GM23248 (cell line): ENCODE measurements at regions not wholly inside any gene's neighbourhood (a gene's known extent, or its start where the extent isn't known, plus 50 kb on each side); places are given as distances from the start of the nearest gene placed in this dataset.
A peak's percentile ranks its signal among the peaks of the same experiment; 100 is the strongest.

ENCODE experiments used
- DNase-seq: peaks from one replicate; pipeline ENCODE4 v3.0.0-alpha.2; 2015
- H2AFZ ChIP-seq: fragments of 200-600 bp; sonication (generic); 2 replicates; pipeline ENCODE4 v1.6.1; 2016; ENCODE audit warnings: antibody characterized with exemption
- H3F3A ChIP-seq: fragments of 200-600 bp; sonication (generic); 2 replicates; pipeline ENCODE4 v1.6.1; 2016; ENCODE audit warnings: mild to moderate bottlenecking, antibody characterized with exemption, mixed run types; ENCODE audit not compliant: insufficient read depth
- H3K27ac ChIP-seq: fragments of 200-600 bp; sonication (generic); 2 replicates; pipeline ENCODE4 v1.5.1; 2016; ENCODE audit warnings: mild to moderate bottlenecking
- H3K27me3 ChIP-seq: fragments of 200-600 bp; sonication (generic); replicated peaks from 2 replicates; pipeline ENCODE4 v1.6.1; 2016; ENCODE audit warnings: mild to moderate bottlenecking; ENCODE audit not compliant: insufficient read depth
- H3K36me3 ChIP-seq: fragments of 200-600 bp; sonication (generic); 2 replicates; pipeline ENCODE4 v1.6.1; 2016; ENCODE audit warnings: low read depth, mild to moderate bottlenecking
- H3K4me1 ChIP-seq: fragments of 200-600 bp; sonication (generic); 2 replicates; pipeline ENCODE4 v1.6.1; 2016; ENCODE audit warnings: mild to moderate bottlenecking; ENCODE audit not compliant: insufficient read depth
- H3K4me2 ChIP-seq: fragments of 200-600 bp; sonication (generic); one replicate; pipeline ENCODE4 v1.6.1; 2016; ENCODE audit warnings: mild to moderate bottlenecking; ENCODE audit not compliant: unreplicated experiment
- H3K4me3 ChIP-seq: fragments of 200-600 bp; sonication (generic); 2 replicates; pipeline ENCODE4 v1.5.1; 2016; ENCODE audit warnings: mild to moderate bottlenecking
- H3K79me2 ChIP-seq: fragments of 200-600 bp; sonication (generic); 2 replicates; pipeline ENCODE4 v1.6.1; 2016; ENCODE audit warnings: mild to moderate bottlenecking; ENCODE audit not compliant: insufficient read depth
- H3K9ac ChIP-seq: fragments of 200-600 bp; sonication (generic); 2 replicates; pipeline ENCODE4 v1.6.1; 2016; ENCODE audit warnings: mild to moderate bottlenecking
- H3K9me2 ChIP-seq: fragments of 200-600 bp; sonication (generic); 2 replicates; pipeline ENCODE4 v1.6.1; 2016; ENCODE audit warnings: mixed run types, mild to moderate bottlenecking, moderate library complexity; ENCODE audit not compliant: insufficient read depth
- H3K9me3 ChIP-seq: fragments of 200-600 bp; sonication (generic); one replicate; pipeline ENCODE4 v1.6.1; 2017; ENCODE audit warnings: low read depth
- H4K20me1 ChIP-seq: fragments of 200-600 bp; sonication (generic); 2 replicates; pipeline ENCODE4 v1.6.0; 2016; ENCODE audit not compliant: insufficient read depth
- EZH2 ChIP-seq: fragments of 200-600 bp; sonication (generic); IDR thresholded peaks from 2 replicates; pipeline ENCODE4 v1.6.1; 2018; ENCODE audit warnings: antibody characterized with exemption, mild to moderate bottlenecking; ENCODE audit not compliant: insufficient read depth, poor library complexity, severe bottlenecking
- EZH2phosphoT487 ChIP-seq: fragments of 200-600 bp; sonication (generic); IDR thresholded peaks from 2 replicates; pipeline ENCODE4 v1.6.1; 2018; ENCODE audit warnings: antibody characterized with exemption, moderate library complexity, mild to moderate bottlenecking, low read depth; ENCODE audit not compliant: insufficient read depth
- WGBS, 2 experiments: methylation state at CpG; one replicate each; pipeline ENCODE4 v1.1.6; 2015 to 2017; ENCODE audit warnings: low lambda C conversion rate in 2 of 2, low coverage in 1 of 2; ENCODE audit errors: missing lambda C conversion rate in 2 of 2; 5-methylcytosine and 5-hydroxymethylcytosine counted together
- in situ Hi-C: fragments of 300-500 bp; cut with MboI; formaldehyde crosslinking; loops from 2 replicates; pipeline ENCODE4 v1.15.0; 2020

DNA sequence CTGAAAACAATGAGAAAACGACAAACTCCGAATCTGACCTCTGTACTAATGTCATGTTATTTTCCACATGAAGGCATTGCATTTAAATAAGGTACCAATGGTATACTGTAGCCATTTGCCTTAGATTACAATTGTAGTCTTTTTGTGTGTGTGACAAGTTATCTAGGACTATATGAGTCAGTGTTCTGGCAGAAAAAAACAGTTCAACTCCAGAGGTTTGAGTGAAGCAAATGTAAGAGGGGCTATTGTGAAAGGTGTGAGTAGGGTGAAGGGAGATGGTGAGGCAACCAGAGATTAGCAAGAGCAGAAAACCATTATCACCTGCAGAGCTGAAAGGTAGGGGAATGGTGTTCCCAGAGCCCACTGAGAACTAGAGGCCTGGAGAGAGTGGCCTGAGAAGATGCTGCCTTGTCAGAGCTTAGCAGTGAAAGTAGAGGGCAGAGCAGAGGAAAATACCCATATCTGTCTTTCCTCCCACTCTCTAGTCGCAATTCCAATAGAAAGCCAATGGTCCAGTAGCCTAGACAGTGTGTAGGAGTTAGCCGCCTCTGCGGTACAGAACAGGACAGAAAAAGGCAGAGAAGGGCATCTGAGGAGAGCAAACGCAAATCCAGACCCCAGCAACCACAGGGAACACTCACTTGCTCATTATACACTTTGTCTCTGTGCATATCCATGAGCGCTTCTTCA is 112.2 kb downstream of the DYRK2 start:
- TF ChIP-seq EZH2phosphoT487 (no peak), EZH2 (no peak)
- Histone ChIP-seq H3K79me2 (no peaks in the 10 kb centered on the region), H3K36me3 (no peaks in the 10 kb centered on the region), H3K4me1 (peaks cover 4% of the 10 kb centered on the region; the same call in 1 of the 2 replicates), H3K27ac (no peak overlapping the region), H3K9me2 (no peaks in the 10 kb centered on the region), H2AFZ (no peak overlapping the region), H3K4me2 (no peak overlapping the region), H3K4me3 (no peak overlapping the region), H3F3A (peaks cover 4% of the 10 kb centered on the region; the same call in 1 of the 2 replicates), H4K20me1 (no peaks in the 10 kb centered on the region), H3K27me3 (no peaks in the 10 kb centered on the region), H3K9ac (no peak overlapping the region), H3K9me3 (no peaks in the 10 kb centered on the region)
- WGBS, 2 experiments = 85 to 92% methylated on average over 7 of the region's 7 CpGs
- DNase-seq = peak; percentile 11
- in situ Hi-C loops = no loop called here

- DNase-seq = no peak
- H3K9ac ChIP-seq = no peak overlapping the region
- TF ChIP-seq EZH2phosphoT487 = no peak
- no peak for TF ChIP-seq EZH2
- H4K20me1 ChIP-seq = no peaks in the 10 kb centered on the region
- H3K27ac ChIP-seq = no peak overlapping the region
- H3F3A ChIP-seq = peaks cover 8% of the 10 kb centered on the region; the same call in 1 of the 2 replicates
- H2AFZ ChIP-seq = no peak overlapping the region
- H3K4me1 ChIP-seq = peaks cover 12% of the 10 kb centered on the region
- H3K4me2 ChIP-seq = no peak overlapping the region
- H3K79me2 ChIP-seq = no peaks in the 10 kb centered on the region
- no peaks in the 10 kb centered on the region for H3K9me3 ChIP-seq
- no peaks in the 10 kb centered on the region for H3K9me2 ChIP-seq
- no peak overlapping the region for H3K4me3 ChIP-seq
- 84 to 88% methylated on average over 3 of the region's 3 CpGs for WGBS, 2 experiments
- no peaks in the 10 kb centered on the region for H3K27me3 ChIP-seq
- in situ Hi-C loops = no loop called here
- no peaks in the 10 kb centered on the region for H3K36me3 ChIP-seq
Measured at GRCh38 chr12:67761566-67761965, 113.0 kb downstream of the DYRK2 start.

DNA sequence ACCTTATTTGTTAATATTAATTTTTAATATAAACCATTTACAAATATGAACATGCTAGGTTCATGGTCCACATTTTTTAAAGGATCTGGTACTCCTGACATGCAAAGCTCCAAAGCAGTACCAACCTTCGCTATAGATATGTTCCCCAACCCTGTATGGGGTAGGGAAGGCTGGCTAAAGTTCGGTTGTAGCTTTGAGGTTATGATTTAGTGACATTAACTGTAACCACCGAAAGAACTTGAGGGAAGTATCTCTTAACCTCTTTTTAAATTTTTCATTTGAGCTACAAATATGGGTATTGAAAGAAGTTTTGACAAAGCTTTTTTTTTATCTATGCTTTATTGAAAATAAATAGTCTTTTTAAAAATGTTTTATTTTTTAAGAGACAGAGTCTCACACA is 115.5 kb downstream of the DYRK2 start:
- 97 to 100% methylated on average over 3 of the region's 3 CpGs for whole genome bisulfite sequencing, 2 experiments
- in situ Hi-C loops = no loop called here
- H3K36me3 ChIP-seq = no peaks in the 10 kb centered on the region

DNA sequence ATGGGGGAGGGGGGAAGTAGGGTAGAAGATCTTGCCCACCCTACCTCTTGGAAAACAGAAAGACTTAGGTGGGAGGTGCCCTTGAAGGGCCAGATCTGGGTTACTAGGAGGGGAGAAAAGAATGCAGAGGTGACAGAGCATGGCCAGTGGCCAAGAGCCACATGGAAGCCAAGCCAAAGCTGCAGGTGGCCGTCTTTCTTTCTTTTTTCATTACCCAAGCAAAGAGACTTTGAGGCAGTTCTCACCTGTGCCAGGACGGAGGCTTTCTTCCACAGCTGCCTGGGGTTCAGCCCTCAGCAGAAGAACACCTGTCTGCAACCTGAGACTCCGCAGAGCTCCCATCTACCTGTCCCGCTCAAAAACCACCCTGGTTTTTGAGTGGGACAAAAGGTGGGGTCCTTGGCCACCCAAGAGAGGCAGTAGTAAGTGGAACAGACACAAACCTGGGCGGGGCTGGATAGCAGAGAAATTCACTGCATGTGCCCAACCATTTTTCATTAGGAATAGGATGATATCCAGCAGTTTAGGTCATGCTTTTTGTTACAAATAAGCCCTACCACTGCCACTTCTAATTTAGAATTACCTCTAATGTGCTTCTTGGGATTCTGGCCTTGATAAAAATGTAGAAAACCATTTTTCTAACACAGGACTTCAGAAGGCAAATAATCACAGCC is 116.5 kb downstream of the DYRK2 start:
- H3K9ac ChIP-seq = no peak overlapping the region
- 83 to 88% methylated on average over 5 of the region's 5 CpGs for WGBS, 2 experiments
- no peaks in the 10 kb centered on the region for H3K9me3 ChIP-seq
- no peaks in the 10 kb centered on the region for H3K36me3 ChIP-seq
- peak; percentile 37 for DNase-seq
- no peaks in the 10 kb centered on the region for H3K27me3 ChIP-seq
- TF ChIP-seq EZH2 (no peak), EZH2phosphoT487 (no peak)
- no peaks in the 10 kb centered on the region for H3K9me2 ChIP-seq
- in situ Hi-C loops = no loop called here
- H3K4me3 ChIP-seq = no peak overlapping the region
- H3K27ac ChIP-seq = no peak overlapping the region
- no peaks in the 10 kb centered on the region for H4K20me1 ChIP-seq
- no peak overlapping the region for H2AFZ ChIP-seq
- no peak overlapping the region for H3K4me2 ChIP-seq
- H3K79me2 ChIP-seq = no peaks in the 10 kb centered on the region
- H3K4me1 ChIP-seq = peaks cover 16% of the 10 kb centered on the region
- H3F3A ChIP-seq = peaks cover 8% of the 10 kb centered on the region; the same call in 1 of the 2 replicates

More for the DNA sequence above, 115.5 kb downstream of the DYRK2 start:
- TF ChIP-seq EZH2phosphoT487 = no peak
- TF ChIP-seq EZH2 = no peak
- H3K9me2 ChIP-seq = no peaks in the 10 kb centered on the region
- no peak overlapping the region for H2AFZ ChIP-seq
- H3K9me3 ChIP-seq = no peaks in the 10 kb centered on the region
- H3K9ac ChIP-seq = no peak overlapping the region
- no peaks in the 10 kb centered on the region for H3K27me3 ChIP-seq
- H3K4me1 ChIP-seq = peaks cover 16% of the 10 kb centered on the region
- H3K4me2 ChIP-seq = no peak overlapping the region
- DNase-seq = no peak
- no peak overlapping the region for H3K4me3 ChIP-seq
- H4K20me1 ChIP-seq = no peaks in the 10 kb centered on the region
- no peak overlapping the region for H3K27ac ChIP-seq
- peaks cover 8% of the 10 kb centered on the region; the same call in 1 of the 2 replicates for H3F3A ChIP-seq
- H3K79me2 ChIP-seq = no peaks in the 10 kb centered on the region
